ENCODE measurements at regions not wholly inside any gene's neighbourhood (a gene's known extent, or its start where the extent isn't known, plus 50 kb on each side); places are given as distances from the start of the nearest gene placed in this dataset.

DNA sequence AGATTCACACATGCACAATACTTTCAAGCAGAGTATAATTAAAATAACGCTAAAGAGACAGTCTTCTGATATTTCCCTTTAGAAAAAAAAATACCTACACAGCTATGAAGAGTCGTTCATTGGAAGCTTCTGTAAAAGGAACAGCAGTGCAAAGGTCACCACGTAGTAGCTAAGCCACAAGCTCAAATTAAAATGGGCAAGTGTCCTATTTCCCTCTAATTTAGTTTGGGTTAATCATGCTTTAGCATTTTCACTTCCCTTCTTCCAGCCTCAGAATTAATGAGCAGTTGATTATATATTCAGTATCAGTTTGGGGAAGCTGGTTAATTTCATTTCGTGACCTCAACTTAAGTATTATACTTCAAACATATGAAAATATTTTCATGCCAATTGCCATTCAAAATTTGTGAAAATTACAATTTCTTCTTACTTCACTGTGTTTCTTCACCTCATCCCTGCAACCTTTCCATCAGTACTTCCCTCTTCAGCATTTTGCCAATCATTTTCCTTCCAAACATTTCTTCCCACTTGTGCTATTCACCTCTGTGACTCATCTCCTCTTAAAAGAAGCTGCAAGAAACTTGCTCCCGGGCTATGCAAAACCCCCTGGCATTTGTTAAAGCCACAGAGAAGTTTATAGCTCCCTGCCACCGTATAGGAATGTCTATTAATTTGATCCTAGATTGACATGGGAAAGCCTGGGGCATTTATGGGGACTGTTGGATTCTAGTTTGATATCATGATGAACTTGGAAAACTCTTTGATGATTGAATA lies 83.0 kb downstream of the DMRTA1 start:
- no peak overlapping the region for H3K27ac ChIP-seq
- TF ChIP-seq, protein P1, sequence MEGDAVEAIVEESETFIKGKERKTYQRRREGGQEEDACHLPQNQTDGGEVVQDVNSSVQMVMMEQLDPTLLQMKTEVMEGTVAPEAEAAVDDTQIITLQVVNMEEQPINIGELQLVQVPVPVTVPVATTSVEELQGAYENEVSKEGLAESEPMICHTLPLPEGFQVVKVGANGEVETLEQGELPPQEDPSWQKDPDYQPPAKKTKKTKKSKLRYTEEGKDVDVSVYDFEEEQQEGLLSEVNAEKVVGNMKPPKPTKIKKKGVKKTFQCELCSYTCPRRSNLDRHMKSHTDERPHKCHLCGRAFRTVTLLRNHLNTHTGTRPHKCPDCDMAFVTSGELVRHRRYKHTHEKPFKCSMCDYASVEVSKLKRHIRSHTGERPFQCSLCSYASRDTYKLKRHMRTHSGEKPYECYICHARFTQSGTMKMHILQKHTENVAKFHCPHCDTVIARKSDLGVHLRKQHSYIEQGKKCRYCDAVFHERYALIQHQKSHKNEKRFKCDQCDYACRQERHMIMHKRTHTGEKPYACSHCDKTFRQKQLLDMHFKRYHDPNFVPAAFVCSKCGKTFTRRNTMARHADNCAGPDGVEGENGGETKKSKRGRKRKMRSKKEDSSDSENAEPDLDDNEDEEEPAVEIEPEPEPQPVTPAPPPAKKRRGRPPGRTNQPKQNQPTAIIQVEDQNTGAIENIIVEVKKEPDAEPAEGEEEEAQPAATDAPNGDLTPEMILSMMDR (IDR thresholded peaks at IDR 0.05), result no peak
- TF ChIP-seq POLR2A (IDR thresholded peaks at IDR 0.05) (no peak), EP300 (IDR thresholded peaks at IDR 0.05) (no peak)
- no peaks in the 10 kb centered on the region for H3K27me3 ChIP-seq
- H3K4me3 ChIP-seq, result no peak overlapping the region
- H3K9me3 ChIP-seq, result no peaks in the 10 kb centered on the region
- no peaks in the 10 kb centered on the region for H3K36me3 ChIP-seq
- 46% methylated on average over 6 of the region's 6 CpGs for WGBS, 2 donors
- peaks cover 0 to 4% (median 0%) of the 10 kb centered on the region in 4 donors for H3K4me1 ChIP-seq
- DNase-seq (ENCODE audit: low spot score in 2 of 2), result no peak

DNA sequence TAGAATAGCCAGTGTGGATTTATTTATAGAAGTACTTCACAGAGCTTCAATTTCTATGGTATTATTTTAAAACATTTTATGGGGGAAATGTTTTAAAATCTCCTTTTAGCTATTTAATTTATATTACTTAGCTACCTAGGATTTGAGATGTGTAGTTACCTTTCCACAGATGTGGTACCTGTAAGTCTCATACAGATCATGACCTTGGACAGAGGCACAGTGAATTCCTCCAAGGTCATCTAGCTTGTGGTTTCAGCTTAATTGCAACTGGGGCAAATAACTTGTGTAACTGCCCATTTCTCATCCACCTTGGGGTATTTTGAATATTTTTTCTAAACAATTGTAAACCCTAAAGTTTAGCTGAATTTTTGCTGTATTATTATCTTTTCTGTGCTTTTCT lies 89.2 kb downstream of the DMRTA1 start:
- no peaks in the 10 kb centered on the region for H3K27me3 ChIP-seq
- TF ChIP-seq POLR2A (IDR thresholded peaks at IDR 0.05), result no peak
- no peak for TF ChIP-seq EP300 (IDR thresholded peaks at IDR 0.05)
- TF ChIP-seq, protein P1 (IDR thresholded peaks at IDR 0.05), result no peak
- no peak overlapping the region for H3K27ac ChIP-seq
- no peaks in the 10 kb centered on the region for H3K4me1 ChIP-seq
- DNase-seq (ENCODE audit: low spot score in 2 of 2), result no peak
- no peaks in the 10 kb centered on the region for H3K9me3 ChIP-seq
- no peaks in the 10 kb centered on the region for H3K36me3 ChIP-seq
- no peak overlapping the region for H3K4me3 ChIP-seq

DNA sequence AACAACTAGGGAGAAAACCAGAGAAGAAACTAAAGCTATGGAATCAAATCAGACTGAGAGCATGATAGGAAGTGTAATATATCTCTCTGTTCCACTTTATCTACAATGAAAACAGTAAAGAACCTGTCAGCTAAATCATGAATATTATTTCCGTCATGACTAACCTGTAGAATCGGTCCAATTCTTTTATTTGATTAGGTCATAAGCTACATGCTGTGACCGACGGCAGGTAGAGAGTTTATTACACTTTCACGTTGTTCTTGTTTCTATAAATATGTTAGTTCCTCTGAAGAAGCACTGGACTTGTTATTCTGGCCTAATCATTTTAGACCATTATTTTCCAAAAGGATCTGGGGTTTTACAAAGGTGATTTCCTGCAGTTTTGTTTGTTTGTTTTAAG lies 91.1 kb downstream of the DMRTA1 start:
- no peaks in the 10 kb centered on the region for H3K4me1 ChIP-seq
- 87 to 89% methylated on average over 5 of the region's 5 CpGs for WGBS, 2 donors
- no peak overlapping the region for H3K27ac ChIP-seq
- no peaks in the 10 kb centered on the region for H3K36me3 ChIP-seq
- TF ChIP-seq, protein P1 (IDR thresholded peaks at IDR 0.05), result no peak
- TF ChIP-seq EP300 (IDR thresholded peaks at IDR 0.05) (no peak), POLR2A (IDR thresholded peaks at IDR 0.05) (no peak)
- H3K27me3 ChIP-seq, result no peaks in the 10 kb centered on the region
- no peak overlapping the region for H3K4me3 ChIP-seq
- no peak for DNase-seq (ENCODE audit: low spot score in 2 of 2)
- no peaks in the 10 kb centered on the region for H3K9me3 ChIP-seq

DNA sequence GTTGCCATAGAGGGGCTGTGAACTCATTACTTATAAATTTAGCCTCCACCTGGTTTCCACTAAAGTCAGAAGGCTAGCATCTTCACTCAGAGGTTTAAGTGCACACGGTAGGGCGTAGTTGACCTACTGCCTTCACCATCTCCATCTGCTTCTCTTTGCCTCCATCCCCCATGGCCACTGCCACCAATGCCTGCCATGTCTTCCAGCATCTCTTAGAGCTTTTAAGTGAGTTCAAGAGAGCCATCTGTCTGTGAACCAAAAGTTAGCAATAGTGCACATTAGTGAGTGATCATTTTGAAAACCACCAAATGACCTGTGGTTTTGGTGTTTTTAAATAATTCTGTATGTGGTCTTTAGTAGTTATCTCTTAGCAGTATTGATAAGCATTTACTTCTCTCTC lies 102.0 kb downstream of the DMRTA1 start:
- Histone ChIP-seq H3K4me3 (no peak overlapping the region), H3K4me1 (no peaks in the 10 kb centered on the region), H3K27me3 (no peaks in the 10 kb centered on the region), H3K27ac (no peak overlapping the region), H3K36me3 (no peaks in the 10 kb centered on the region), H3K9me3 (no peaks in the 10 kb centered on the region)
- DNase-seq (ENCODE audit: low spot score in 2 of 2), result no peak
- WGBS, 2 donors, result 78 to 90% methylated on average over 2 of the region's 2 CpGs
- no peak for TF ChIP-seq EP300 (IDR thresholded peaks at IDR 0.05)
- no peak for TF ChIP-seq POLR2A (IDR thresholded peaks at IDR 0.05)
- TF ChIP-seq, protein P1 (IDR thresholded peaks at IDR 0.05), result no peak

DNA sequence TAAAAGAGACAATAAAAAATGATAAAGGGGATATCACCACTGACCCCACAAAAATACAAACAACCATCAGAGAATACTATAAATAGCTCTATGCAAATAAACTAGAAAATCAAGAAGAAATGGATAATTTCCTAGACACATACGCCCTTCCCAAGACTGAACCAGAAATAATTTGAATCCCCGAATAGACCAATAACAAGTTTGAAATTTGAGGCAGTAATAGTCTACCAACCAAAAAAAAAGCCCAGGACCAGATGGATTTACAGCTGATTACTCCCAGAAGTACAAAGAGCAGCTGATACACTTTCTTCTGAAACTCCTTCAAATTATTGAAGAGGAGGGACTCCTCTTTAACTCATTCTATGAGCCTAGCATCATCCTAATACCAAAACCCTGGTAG lies 128.1 kb downstream of the DMRTA1 start:
- TF ChIP-seq EP300 (IDR thresholded peaks at IDR 0.05), result no peak
- TF ChIP-seq, protein P1 (IDR thresholded peaks at IDR 0.05), result no peak
- TF ChIP-seq POLR2A (IDR thresholded peaks at IDR 0.05), result no peak
- DNase-seq (ENCODE audit: low spot score in 2 of 2), result no peak
- Histone ChIP-seq H3K27ac (no peak overlapping the region), H3K36me3 (no peaks in the 10 kb centered on the region), H3K4me1 (no peaks in the 10 kb centered on the region), H3K4me3 (no peak overlapping the region), H3K27me3 (no peaks in the 10 kb centered on the region), H3K9me3 (peaks cover 0 to 58% (median 3%) of the 10 kb centered on the region in 4 donors)
- WGBS, 2 donors, result 87 to 91% methylated on average over 2 of the region's 2 CpGs

Data from tibial nerve (tissue), 4 donors.